ENCODE measurements at regions not wholly inside any gene's neighbourhood (a gene's known extent, or its start where the extent isn't known, plus 50 kb on each side); places are given as distances from the start of the nearest gene placed in this dataset.

DNA sequence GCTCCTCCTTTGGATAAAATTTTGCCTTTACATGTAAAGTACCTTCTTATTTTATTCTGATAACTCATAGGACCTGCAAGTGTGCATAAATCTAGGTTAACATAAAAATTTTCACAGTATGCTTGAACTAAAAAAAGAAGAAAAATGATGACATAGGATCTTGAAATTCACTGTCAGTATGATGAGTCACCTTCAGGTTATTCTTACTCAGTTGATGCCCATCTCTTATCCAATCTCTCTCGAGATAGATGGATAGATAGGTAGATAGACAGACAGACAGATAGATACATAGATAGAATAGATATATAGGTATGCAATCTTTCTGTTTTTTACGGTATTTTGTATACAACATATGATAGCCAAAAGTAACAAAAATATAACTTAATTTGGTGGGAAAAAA is 485.5 kb downstream of the NAF1 start:
- TF ChIP-seq, protein P1, sequence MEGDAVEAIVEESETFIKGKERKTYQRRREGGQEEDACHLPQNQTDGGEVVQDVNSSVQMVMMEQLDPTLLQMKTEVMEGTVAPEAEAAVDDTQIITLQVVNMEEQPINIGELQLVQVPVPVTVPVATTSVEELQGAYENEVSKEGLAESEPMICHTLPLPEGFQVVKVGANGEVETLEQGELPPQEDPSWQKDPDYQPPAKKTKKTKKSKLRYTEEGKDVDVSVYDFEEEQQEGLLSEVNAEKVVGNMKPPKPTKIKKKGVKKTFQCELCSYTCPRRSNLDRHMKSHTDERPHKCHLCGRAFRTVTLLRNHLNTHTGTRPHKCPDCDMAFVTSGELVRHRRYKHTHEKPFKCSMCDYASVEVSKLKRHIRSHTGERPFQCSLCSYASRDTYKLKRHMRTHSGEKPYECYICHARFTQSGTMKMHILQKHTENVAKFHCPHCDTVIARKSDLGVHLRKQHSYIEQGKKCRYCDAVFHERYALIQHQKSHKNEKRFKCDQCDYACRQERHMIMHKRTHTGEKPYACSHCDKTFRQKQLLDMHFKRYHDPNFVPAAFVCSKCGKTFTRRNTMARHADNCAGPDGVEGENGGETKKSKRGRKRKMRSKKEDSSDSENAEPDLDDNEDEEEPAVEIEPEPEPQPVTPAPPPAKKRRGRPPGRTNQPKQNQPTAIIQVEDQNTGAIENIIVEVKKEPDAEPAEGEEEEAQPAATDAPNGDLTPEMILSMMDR (conservative IDR thresholded peaks at IDR 0.05 in 1 of 2, IDR thresholded peaks at IDR 0.05 in 1 of 2; ENCODE audit: extremely low read depth in 1 of 2, insufficient read depth in 1 of 2, low read depth in 1 of 2, low read length in 2 of 2), result no peak
- no peak for TF ChIP-seq EZH2 (IDR thresholded peaks at IDR 0.05; ENCODE audit: borderline replicate concordance, low read length)
